WERI-Rb-1 (cell line): ENCODE measurements at regions not wholly inside any gene's neighbourhood (a gene's known extent, or its start where the extent isn't known, plus 50 kb on each side); places are given as distances from the start of the nearest gene placed in this dataset.

Source experiments
- DNase-seq: peaks from one replicate; pipeline ENCODE4 v3.0.0-alpha.2; 2020
- H3K27ac ChIP-seq: fragments of 250-450 bp; sonication (Bioruptor Pico); 2 replicates; pipeline ENCODE4 v1.5.1; 2020; ENCODE audit warnings: mild to moderate bottlenecking, moderate library complexity
- H3K27me3 ChIP-seq: fragments of 250-450 bp; sonication (Bioruptor Pico); 2 replicates; pipeline ENCODE4 v1.5.1; 2021; ENCODE audit warnings: mild to moderate bottlenecking, low read depth, moderate library complexity; ENCODE audit not compliant: insufficient read depth, severe bottlenecking
- H3K36me3 ChIP-seq: fragments of 250-450 bp; sonication (Bioruptor Pico); 2 replicates; pipeline ENCODE4 v1.5.1; 2020; ENCODE audit warnings: mild to moderate bottlenecking, moderate library complexity
- H3K4me3 ChIP-seq: 2 replicates; pipeline ENCODE4 v1.5.1; 2011; ENCODE audit warnings: low read depth, mild to moderate bottlenecking, control low read depth, low read length
- H3K9me3 ChIP-seq: fragments of 250-450 bp; sonication (Bioruptor Pico); 2 replicates; pipeline ENCODE4 v1.5.1; 2021; ENCODE audit warnings: mild to moderate bottlenecking, moderate library complexity; ENCODE audit not compliant: severe bottlenecking
- CTCF ChIP-seq: IDR thresholded peaks from 2 replicates; pipeline ENCODE4 v1.5.1; 2011; ENCODE audit warnings: low read depth, mild to moderate bottlenecking, control low read depth, inconsistent platforms, low read length

- no peak overlapping the region for H3K4me3 ChIP-seq
- H3K9me3 ChIP-seq: no peaks in the 10 kb centered on the region
- TF ChIP-seq CTCF: no peak
- H3K36me3 ChIP-seq: no peaks in the 10 kb centered on the region
- peaks cover 58% of the 10 kb centered on the region for H3K27me3 ChIP-seq
- no peak overlapping the region for H3K27ac ChIP-seq
- no peak for DNase-seq
Measured at GRCh38 chr21:35360870-35361570, 311.9 kb upstream of the RUNX1 start.

- no peak for TF ChIP-seq CTCF
- no peak for DNase-seq
- no peak overlapping the region for H3K27ac ChIP-seq
- H3K27me3 ChIP-seq: peaks cover 57% of the 10 kb centered on the region
- no peak overlapping the region for H3K4me3 ChIP-seq
- no peaks in the 10 kb centered on the region for H3K9me3 ChIP-seq
- no peaks in the 10 kb centered on the region for H3K36me3 ChIP-seq
Measured at GRCh38 chr21:35359076-35359475, 310.0 kb upstream of the RUNX1 start.

GRCh38 chr21:35358008-35358407 lies 308.9 kb upstream of the RUNX1 start:
- TF ChIP-seq CTCF: no peak
- peaks cover 60% of the 10 kb centered on the region for H3K27me3 ChIP-seq
- no peak overlapping the region for H3K27ac ChIP-seq
- DNase-seq: no peak
- H3K36me3 ChIP-seq: no peaks in the 10 kb centered on the region
- no peak overlapping the region for H3K4me3 ChIP-seq
- H3K9me3 ChIP-seq: no peaks in the 10 kb centered on the region

GRCh38 chr21:35357041-35357780 lies 308.1 kb upstream of the RUNX1 start:
- DNase-seq: no peak
- no peaks in the 10 kb centered on the region for H3K9me3 ChIP-seq
- H3K27ac ChIP-seq: no peak overlapping the region
- no peak overlapping the region for H3K4me3 ChIP-seq
- TF ChIP-seq CTCF: no peak
- peaks cover 60% of the 10 kb centered on the region for H3K27me3 ChIP-seq
- no peaks in the 10 kb centered on the region for H3K36me3 ChIP-seq

- no peaks in the 10 kb centered on the region for H3K9me3 ChIP-seq
- H3K4me3 ChIP-seq: no peak overlapping the region
- TF ChIP-seq CTCF: no peak
- H3K27me3 ChIP-seq: peaks cover 61% of the 10 kb centered on the region
- H3K27ac ChIP-seq: no peak overlapping the region
- no peaks in the 10 kb centered on the region for H3K36me3 ChIP-seq
- DNase-seq: no peak
Measured at GRCh38 chr21:35354078-35354477, 305.0 kb upstream of the RUNX1 start.
